Endothelial cell of umbilical vein (primary cell): ENCODE measurements at regions not wholly inside any gene's neighbourhood (a gene's known extent, or its start where the extent isn't known, plus 50 kb on each side); places are given as distances from the start of the nearest gene placed in this dataset.
A peak's percentile ranks its signal among the peaks of the same experiment; 100 is the strongest.

Experiments
- BruUV-seq: library from RNA; stranded (reverse); fragments of 400-500 nt; replicated peaks from 2 replicates; lab custom pipeline; 2021; lab: Mats Ljungman, UMichigan
- CTCF ChIA-PET: fragments of 300-600, 350-600 bp; sonication (Branson Sonifier 250); formaldehyde crosslinking; loops from one replicate; lab custom pipeline; 2021; ENCODE audit warnings: antibody characterized with exemption, inconsistent platforms; lab: Charles Lee
- POLR2A ChIA-PET: fragments of 300-600, 350-600 bp; sonication (Branson Sonifier 250); formaldehyde crosslinking; loops from one replicate; lab custom pipeline; 2021; ENCODE audit warnings: antibody characterized with exemption, inconsistent platforms; lab: Charles Lee
- DNase-seq: peaks from one replicate; pipeline ENCODE4 v3.0.0-alpha.2; 2011; ENCODE audit warnings: low read depth, low spot score
- FAIRE-seq: peaks from 2 replicates; lab custom pipeline; 2011; peaks lifted over from hg19 to GRCh38; lab: Jason Lieb, UNC
- H2AFZ ChIP-seq: 2 replicates; pipeline ENCODE4 v1.6.0; 2012; ENCODE audit warnings: low read depth, low read length, control low read depth, inconsistent platforms
- H3K27ac ChIP-seq: 2 replicates; pipeline ENCODE4 v1.5.1; 2011; ENCODE audit warnings: low read depth, mild to moderate bottlenecking, control low read depth, low read length, moderate library complexity; ENCODE audit not compliant: insufficient read depth
- H3K27me3 ChIP-seq, 2 experiments: 2 replicates each; pipeline versions ENCODE4 v1.6.0 to v1.6.1; 2011; ENCODE audit warnings: low read length in 2 of 2, mixed read lengths in 1 of 2; ENCODE audit not compliant: control insufficient read depth in 2 of 2, insufficient read depth in 2 of 2
- H3K36me3 ChIP-seq, 2 experiments: 2 replicates in 1 of 2; 3 replicates in 1 of 2; pipeline ENCODE4 v1.5.1; 2011; ENCODE audit warnings: low read length in 2 of 2, mild to moderate bottlenecking in 1 of 2, moderate library complexity in 1 of 2; ENCODE audit not compliant: control insufficient read depth in 2 of 2, insufficient read depth in 2 of 2; ENCODE audit errors: extremely low read depth in 1 of 2
- H3K4me1 ChIP-seq: 3 replicates; pipeline ENCODE4 v1.5.1; 2011; ENCODE audit warnings: mild to moderate bottlenecking, low read length; ENCODE audit not compliant: control insufficient read depth, insufficient read depth; ENCODE audit errors: extremely low read depth
- H3K4me2 ChIP-seq: 2 replicates; pipeline ENCODE4 v1.6.1; 2011; ENCODE audit warnings: low read length, control low read depth, mixed read lengths; ENCODE audit not compliant: insufficient read depth
- H3K4me3 ChIP-seq, 3 experiments: fragments of 200-600 bp in 1 of 3; sonication (generic), shearing (Covaris generic) in 1 of 3; replicated peaks in 1 of 3; 2 replicates each; pipeline ENCODE4 v1.5.1; 2011 to 2016; ENCODE audit warnings: control low read depth in 3 of 3, low read length in 3 of 3, mild to moderate bottlenecking in 2 of 3, inconsistent platforms in 1 of 3, low read depth in 1 of 3, moderate library complexity in 1 of 3; ENCODE audit not compliant: insufficient read depth in 1 of 3
- H3K79me2 ChIP-seq: 2 replicates; pipeline ENCODE4 v1.6.0; 2012; ENCODE audit warnings: low read length, inconsistent platforms; ENCODE audit not compliant: control insufficient read depth, insufficient read depth
- H3K9ac ChIP-seq: replicated peaks from 2 replicates; pipeline ENCODE3; 2011; ENCODE audit warnings: low read length, control low read depth; ENCODE audit not compliant: insufficient read depth; ENCODE audit errors: extremely low read depth
- H3K9me1 ChIP-seq: replicated peaks from 3 replicates; pipeline ENCODE4 v1.6.0; 2011; ENCODE audit warnings: mild to moderate bottlenecking, low read length; ENCODE audit not compliant: control insufficient read depth, insufficient read depth; ENCODE audit errors: extremely low read depth
- H3K9me3 ChIP-seq: replicated peaks from 2 replicates; pipeline ENCODE4 v1.5.1; 2012; ENCODE audit warnings: low read length, inconsistent platforms; ENCODE audit not compliant: control insufficient read depth, insufficient read depth
- H4K20me1 ChIP-seq: replicated peaks from 2 replicates; pipeline ENCODE3; 2011; ENCODE audit warnings: mild to moderate bottlenecking, low read length; ENCODE audit not compliant: control insufficient read depth, insufficient read depth; ENCODE audit errors: extremely low read depth
- CTCF ChIP-seq, 2 donors: IDR thresholded peaks; 1 replicate in 1 of 2; 2 replicates in 1 of 2; pipeline ENCODE4 v1.5.1; 2011; ENCODE audit warnings: low read length in 2 of 2, mild to moderate bottlenecking in 2 of 2, moderate library complexity in 2 of 2, control low read depth in 1 of 2, inconsistent platforms in 1 of 2, low read depth in 1 of 2; ENCODE audit not compliant: insufficient read depth in 1 of 2; ENCODE audit errors: extremely low read depth in 1 of 2
- EZH2 ChIP-seq: IDR thresholded peaks from 2 replicates; pipeline ENCODE4 v1.6.1; 2012; ENCODE audit warnings: borderline replicate concordance, low read depth, mild to moderate bottlenecking, moderate library complexity, low read length, inconsistent platforms; ENCODE audit not compliant: severe bottlenecking
- FOS ChIP-seq: IDR thresholded peaks from 2 replicates; pipeline ENCODE4 v1.6.1; 2011; ENCODE audit warnings: mild to moderate bottlenecking, low read length, moderate library complexity, borderline replicate concordance; ENCODE audit not compliant: insufficient read depth
- GATA2 ChIP-seq: IDR thresholded peaks from 2 replicates; pipeline ENCODE4 v1.7.0; 2011; ENCODE audit warnings: low read depth, mild to moderate bottlenecking, moderate library complexity, mixed read lengths, low read length; ENCODE audit not compliant: insufficient read length, insufficient read depth
- JUN ChIP-seq: IDR thresholded peaks from 2 replicates; pipeline ENCODE4 v1.6.1; 2011; ENCODE audit warnings: borderline replicate concordance, low read depth; ENCODE audit not compliant: insufficient read length, insufficient read depth
- MYC ChIP-seq: IDR thresholded peaks from one replicate; pipeline ENCODE4 v1.6.1; 2011; ENCODE audit warnings: mild to moderate bottlenecking, low read depth, low read length
- POLR2A ChIP-seq: IDR thresholded peaks from 2 replicates; pipeline ENCODE4 v1.6.1; 2012; ENCODE audit warnings: low read depth, mild to moderate bottlenecking, control low read depth, low read length
- POLR2AphosphoS5 ChIP-seq: IDR thresholded peaks from 2 replicates; pipeline ENCODE4 v1.6.1; 2012; ENCODE audit warnings: low read depth, mild to moderate bottlenecking, control low read depth, low read length, moderate library complexity; ENCODE audit not compliant: insufficient read depth
- dilution Hi-C: fragments of 300-500 bp; cut with MboI; formaldehyde crosslinking; loops from one replicate; pipeline ENCODE4 v1.15.0; 2019; ENCODE audit warnings: low sequenced_read_pairs; ENCODE audit not compliant: extremely low pct_ligation_motif_present
- intact Hi-C: fragments of 100-400 bp; cut with micrococcal nuclease; formaldehyde crosslinking; loops from one replicate; pipeline ENCODE4 v1.10.0; 2022
- TF ChIP-seq, protein P1 (sequence below): IDR thresholded peaks from 2 replicates; pipeline ENCODE4 v1.6.1; 2011; ENCODE audit not compliant: insufficient read depth, insufficient read length

- Histone ChIP-seq H3K4me1 (peaks cover 45% of the 10 kb centered on the region), H3K9ac (no peak overlapping the region), H3K36me3 (no peaks in the 10 kb centered on the region), H3K27me3 (no peaks in the 10 kb centered on the region), H3K9me1 (no peaks in the 10 kb centered on the region), H3K4me2 (peak overlapping the region; percentile 41), H3K79me2 (no peaks in the 10 kb centered on the region), H2AFZ (no peak overlapping the region), H3K27ac (peak overlapping the region; percentile 7), H4K20me1 (no peaks in the 10 kb centered on the region), H3K9me3 (no peaks in the 10 kb centered on the region), H3K4me3 (no peak overlapping the region)
- FAIRE-seq (no peak), DNase-seq (no peak)
- CTCF ChIA-PET: interaction anchor here (0.8 to 1.8 kb wide), 6 partner anchors 9 to 76 kb away, joined by 3 to 16 read pairs (median 3); no protein-coding TSS in a partner anchor
- no TSS peak for BruUV-seq
- intact Hi-C loops (loop anchor here (1.0 to 10.0 kb wide), 4 partner anchors 11 to 1518 kb away; partner anchors contain the start of genes GZF1 and NANP), dilution Hi-C loops (no loop called here)
- TF ChIP-seq, protein P1, sequence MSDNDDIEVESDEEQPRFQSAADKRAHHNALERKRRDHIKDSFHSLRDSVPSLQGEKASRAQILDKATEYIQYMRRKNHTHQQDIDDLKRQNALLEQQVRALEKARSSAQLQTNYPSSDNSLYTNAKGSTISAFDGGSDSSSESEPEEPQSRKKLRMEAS: no peak
- no peak for TF ChIP-seq EZH2
- no peak for TF ChIP-seq CTCF (IDR thresholded peaks at IDR 0.05; ENCODE audit: extremely low read depth in 1 of 2, insufficient read depth in 1 of 2, low read depth in 1 of 2, low read length in 2 of 2)
- TF ChIP-seq JUN: no peak
- no peak for TF ChIP-seq FOS
- TF ChIP-seq GATA2: no peak
- TF ChIP-seq POLR2AphosphoS5: no peak
- TF ChIP-seq POLR2A: no peak
- TF ChIP-seq MYC: no peak
- POLR2A ChIA-PET: no interaction called here
These were observed 118.3 kb upstream of the GGTLC1 start for GRCh38 chr20:24106801-24107445.
